H9 (cell line): ENCODE measurements at regions not wholly inside any gene's neighbourhood (a gene's known extent, or its start where the extent isn't known, plus 50 kb on each side); places are given as distances from the start of the nearest gene placed in this dataset.

ENCODE experiments used
- DNase-seq: peaks from one replicate; pipeline ENCODE4 v3.0.0-alpha.2; 2017
- H2AFZ ChIP-seq: one replicate; pipeline ENCODE4 v1.6.1; 2013; ENCODE audit warnings: mild to moderate bottlenecking, low read length, control low read depth, moderate library complexity
- H2AK5ac ChIP-seq: 2 replicates; pipeline ENCODE4 v1.6.1; 2013; ENCODE audit warnings: low read length, control low read depth, mixed read lengths; ENCODE audit not compliant: insufficient read length
- H2BK120ac ChIP-seq: one replicate; pipeline ENCODE4 v1.6.1; 2013; ENCODE audit warnings: low read depth, mild to moderate bottlenecking, low read length, control low read depth, inconsistent platforms; ENCODE audit not compliant: poor library complexity, severe bottlenecking
- H2BK12ac ChIP-seq: 2 replicates; pipeline ENCODE4 v1.6.1; 2013; ENCODE audit warnings: low read length, control low read depth, mixed read lengths, low read depth; ENCODE audit not compliant: insufficient read length
- H2BK15ac ChIP-seq: 2 replicates; pipeline ENCODE4 v1.6.1; 2013; ENCODE audit warnings: low read depth, low read length, control low read depth
- H2BK20ac ChIP-seq: one replicate; pipeline ENCODE4 v1.6.1; 2013; ENCODE audit warnings: low read depth, mild to moderate bottlenecking, low read length, control low read depth, inconsistent platforms; ENCODE audit not compliant: poor library complexity, severe bottlenecking
- H2BK5ac ChIP-seq: 2 replicates; pipeline ENCODE4 v1.6.1; 2013; ENCODE audit warnings: low read length, control low read depth, mixed read lengths; ENCODE audit not compliant: insufficient read length
- H3K14ac ChIP-seq: 2 replicates; pipeline ENCODE4 v1.6.1; 2013; ENCODE audit warnings: low read length, control low read depth; ENCODE audit not compliant: insufficient read depth
- H3K18ac ChIP-seq: 2 replicates; pipeline ENCODE4 v1.6.1; 2013; ENCODE audit warnings: low read depth, mild to moderate bottlenecking, mixed read lengths, low read length, control low read depth; ENCODE audit not compliant: insufficient read length
- H3K23ac ChIP-seq: 2 replicates; pipeline ENCODE4 v1.6.1; 2013; ENCODE audit warnings: low read length, control low read depth, mixed read lengths, low read depth; ENCODE audit not compliant: insufficient read length
- H3K23me2 ChIP-seq: 2 replicates; pipeline ENCODE4 v1.6.1; 2013; ENCODE audit warnings: low read depth, mild to moderate bottlenecking, mixed read lengths, low read length, control low read depth; ENCODE audit not compliant: insufficient read length, poor library complexity, severe bottlenecking
- H3K27ac ChIP-seq: 2 replicates; pipeline ENCODE4 v1.5.1; 2013; ENCODE audit warnings: low read length, control low read depth, mixed read lengths, low read depth; ENCODE audit not compliant: insufficient read length
- H3K27me3 ChIP-seq: 2 replicates; pipeline ENCODE4 v1.6.1; 2013; ENCODE audit warnings: low read length, control low read depth, inconsistent platforms; ENCODE audit not compliant: insufficient read depth
- H3K4ac ChIP-seq: 2 replicates; pipeline ENCODE4 v1.6.1; 2013; ENCODE audit warnings: low read depth, mild to moderate bottlenecking, control low read depth, inconsistent platforms, low read length, moderate library complexity
- H3K4me1 ChIP-seq: 2 replicates; pipeline ENCODE4 v1.6.1; 2013; ENCODE audit warnings: low read length, control low read depth, inconsistent platforms; ENCODE audit not compliant: insufficient read depth
- H3K4me2 ChIP-seq: 2 replicates; pipeline ENCODE4 v1.6.1; 2013; ENCODE audit warnings: low read length, control low read depth, mixed read lengths; ENCODE audit not compliant: insufficient read length, insufficient read depth
- H3K56ac ChIP-seq: 2 replicates; pipeline ENCODE4 v1.6.1; 2013; ENCODE audit warnings: low read depth, mild to moderate bottlenecking, mixed read lengths, low read length, control low read depth; ENCODE audit not compliant: insufficient read length
- H3K79me1 ChIP-seq: 2 replicates; pipeline ENCODE4 v1.6.1; 2013; ENCODE audit warnings: low read depth, mild to moderate bottlenecking, moderate library complexity, low read length, control low read depth, inconsistent platforms; ENCODE audit not compliant: insufficient read depth, poor library complexity, severe bottlenecking
- H3K79me2 ChIP-seq: 2 replicates; pipeline ENCODE4 v1.6.1; 2013; ENCODE audit warnings: low read length, control low read depth, inconsistent platforms; ENCODE audit not compliant: insufficient read depth
- H3K9ac ChIP-seq: 2 replicates; pipeline ENCODE4 v1.6.1; 2013; ENCODE audit warnings: low read length, control low read depth, mixed read lengths; ENCODE audit not compliant: insufficient read length; ENCODE audit errors: extremely low read depth
- H3K9me3 ChIP-seq: one replicate; pipeline ENCODE4 v1.6.1; 2013; ENCODE audit warnings: low read depth, low read length, inconsistent platforms; ENCODE audit not compliant: control insufficient read depth
- H3T11ph ChIP-seq: one replicate; pipeline ENCODE4 v1.6.1; 2013; ENCODE audit warnings: mild to moderate bottlenecking, low read length, control low read depth, inconsistent platforms
- H4K20me1 ChIP-seq: one replicate; pipeline ENCODE4 v1.6.1; 2013; ENCODE audit not compliant: control insufficient read depth, insufficient read length, insufficient read depth
- H4K5ac ChIP-seq: 2 replicates; pipeline ENCODE4 v1.6.1; 2013; ENCODE audit warnings: low read depth, mild to moderate bottlenecking, mixed read lengths, low read length, control low read depth; ENCODE audit not compliant: insufficient read length
- H4K8ac ChIP-seq: replicated peaks from 2 replicates; pipeline ENCODE4 v1.6.1; 2013; ENCODE audit warnings: low read length, control low read depth, mixed read lengths, low read depth; ENCODE audit not compliant: insufficient read length
- H4K91ac ChIP-seq: 2 replicates; pipeline ENCODE4 v1.6.1; 2013; ENCODE audit warnings: low read depth, mild to moderate bottlenecking, moderate library complexity, mixed read lengths, low read length, control low read depth; ENCODE audit not compliant: insufficient read length
- H3K27ac Mint-ChIP-seq, 3 experiments: 2 replicates in 2 of 3; 3 replicates in 1 of 3; pipeline ENCODE4 v1.8.0; 2020 to 2021; ENCODE audit warnings: mixed read lengths in 3 of 3, mild to moderate bottlenecking in 1 of 3, moderate library complexity in 1 of 3
- H3K27me3 Mint-ChIP-seq: 2 replicates; pipeline ENCODE4 v1.8.0; 2021; ENCODE audit warnings: low read depth, mild to moderate bottlenecking, moderate library complexity, mixed read lengths
- H3K36me3 Mint-ChIP-seq, 3 experiments: 2 replicates in 2 of 3; 3 replicates in 1 of 3; pipeline ENCODE4 v1.8.0; 2020 to 2021; ENCODE audit warnings: low read depth in 3 of 3, mixed read lengths in 3 of 3; ENCODE audit not compliant: insufficient read depth in 1 of 3
- H3K4me1 Mint-ChIP-seq, 2 experiments: 2 replicates each; pipeline ENCODE4 v1.8.0; 2020; ENCODE audit warnings: mixed read lengths in 2 of 2
- H3K4me3 Mint-ChIP-seq, 2 experiments: 2 replicates in 1 of 2; 3 replicates in 1 of 2; pipeline ENCODE4 v1.8.0; 2020 to 2021; ENCODE audit warnings: mild to moderate bottlenecking in 2 of 2, mixed read lengths in 2 of 2, moderate library complexity in 1 of 2
- H3K9me3 Mint-ChIP-seq, 2 experiments: 2 replicates in 1 of 2; 3 replicates in 1 of 2; pipeline ENCODE4 v1.8.0; 2020; ENCODE audit warnings: mild to moderate bottlenecking in 2 of 2, mixed read lengths in 2 of 2, moderate library complexity in 1 of 2
- CTCF ChIP-seq: fragments of 200-600 bp; sonication (generic); conservative IDR thresholded peaks from 3 replicates; pipeline ENCODE4 v1.8.0; 2021; ENCODE audit warnings: antibody characterized with exemption, mild to moderate bottlenecking
- WGBS: extraction: QIAGEN DNeasy Blood & Tissue Kit; methylation state at CpG from one replicate; pipeline ENCODE4 v1.1.7; 2013; ENCODE audit warnings: missing lambda C conversion rate, low lambda C conversion rate, mixed read lengths; ENCODE audit not compliant: insufficient read length; ENCODE audit errors: extremely low coverage; 5-methylcytosine and 5-hydroxymethylcytosine counted together

DNA sequence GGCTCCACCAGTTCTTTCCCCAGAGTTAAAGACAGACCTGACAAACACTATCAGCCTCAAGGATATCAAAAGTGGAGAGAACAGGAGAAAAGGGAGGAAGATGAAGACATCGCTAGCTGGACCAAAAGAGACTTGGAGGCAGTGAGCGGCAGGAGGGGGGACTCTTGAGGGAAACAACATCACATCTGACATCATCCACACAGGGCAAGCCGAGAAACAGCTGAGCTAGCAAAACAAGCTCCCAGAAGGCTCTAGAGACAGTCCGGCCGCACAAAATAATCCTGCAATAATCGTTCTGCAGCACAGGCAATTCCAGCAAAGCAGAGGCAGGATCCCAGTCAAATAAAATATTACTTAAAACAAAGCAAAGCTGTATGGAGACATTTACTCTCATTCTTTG, 239.8 kb downstream of the EN1 start:
- Histone ChIP-seq H3K27ac (no peak overlapping the region), H4K8ac (no peak overlapping the region), H3T11ph (no peak overlapping the region), H2AFZ (no peak overlapping the region), H3K79me1 (no peaks in the 10 kb centered on the region), H4K91ac (no peak overlapping the region), H4K20me1 (no peaks in the 10 kb centered on the region), H2AK5ac (no peak overlapping the region), H3K14ac (no peak overlapping the region), H3K23ac (no peak overlapping the region), H3K79me2 (no peaks in the 10 kb centered on the region), H3K18ac (no peak overlapping the region), H3K9me3 (no peaks in the 10 kb centered on the region), H3K4ac (no peak overlapping the region), H3K56ac (no peak overlapping the region), H4K5ac (no peak overlapping the region), H2BK5ac (no peak overlapping the region), H2BK12ac (no peak overlapping the region), H2BK20ac (no peak overlapping the region), H2BK120ac (no peak overlapping the region), H3K27me3 (no peaks in the 10 kb centered on the region), H3K4me1 (no peaks in the 10 kb centered on the region), H3K4me2 (no peak overlapping the region), H3K23me2 (no peaks in the 10 kb centered on the region), H3K9ac (no peak overlapping the region), H2BK15ac (no peak overlapping the region)
- Mint-ChIP-seq H3K9me3 (peaks cover 0 to 5% of the 10 kb centered on the region in 2 experiments; a peak in 3 of 5 replicates), H3K27ac (no peak overlapping the region), H3K27me3 (no peaks in the 10 kb centered on the region), H3K36me3 (no peaks in the 10 kb centered on the region), H3K4me3 (no peak overlapping the region), H3K4me1 (peaks cover 10 to 11% of the 10 kb centered on the region in 2 experiments; a peak in 2 of 4 replicates)
- WGBS: no CpG with 5 or more reads among the region's 6 CpGs
- TF ChIP-seq CTCF: no peak
- no peak for DNase-seq
